HG03159 (cell line): ENCODE measurements at regions not wholly inside any gene's neighbourhood (a gene's known extent, or its start where the extent isn't known, plus 50 kb on each side); places are given as distances from the start of the nearest gene placed in this dataset.
"Not testable (repeated sequence)": the region's sequence is repeated elsewhere in the genome, so short reads cannot be mapped to it uniquely, and the experiment has no call there.

Experiments used
- ATAC-seq: cut with Tn5 transposase; IDR thresholded peaks from one replicate; pipeline ENCODE4 v1.9.1; 2021; ENCODE audit warnings: mild to moderate bottlenecking, moderate library complexity; ENCODE audit not compliant: unreplicated experiment

DNA sequence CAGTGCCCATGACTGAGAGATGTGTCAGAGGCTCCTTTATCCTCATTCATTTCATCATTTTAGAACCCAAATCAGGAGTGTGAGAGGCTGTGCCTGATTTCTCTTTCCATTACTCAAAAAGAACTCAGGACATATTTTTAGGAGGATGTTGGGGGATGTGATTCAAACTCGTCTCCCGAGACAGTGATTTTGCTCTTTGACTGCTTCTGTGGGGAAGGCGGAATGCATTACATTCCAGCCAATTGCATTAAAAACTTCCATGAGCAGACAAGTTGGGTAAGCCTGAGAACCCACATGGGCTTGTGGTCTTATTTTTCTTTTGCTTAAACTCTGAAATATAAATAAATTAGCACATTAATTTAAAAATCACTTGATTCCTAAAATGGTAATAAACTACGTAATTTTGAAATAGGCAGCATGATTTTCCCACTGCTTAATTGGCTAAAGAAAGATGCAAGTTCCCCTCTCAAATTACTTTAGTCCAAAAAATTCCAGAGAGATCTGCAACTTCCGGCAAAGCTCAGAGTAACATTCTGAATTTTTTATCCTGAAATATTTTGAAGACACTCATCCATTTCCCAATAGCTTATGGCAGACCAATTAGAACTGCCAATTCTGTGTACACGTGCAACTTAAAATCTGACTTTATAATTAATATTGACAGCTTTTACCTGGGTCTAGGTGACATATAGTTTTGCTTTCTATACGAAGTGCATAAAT lies 185.6 kb downstream of the C7orf25 start:
- ATAC-seq, result no peak

DNA sequence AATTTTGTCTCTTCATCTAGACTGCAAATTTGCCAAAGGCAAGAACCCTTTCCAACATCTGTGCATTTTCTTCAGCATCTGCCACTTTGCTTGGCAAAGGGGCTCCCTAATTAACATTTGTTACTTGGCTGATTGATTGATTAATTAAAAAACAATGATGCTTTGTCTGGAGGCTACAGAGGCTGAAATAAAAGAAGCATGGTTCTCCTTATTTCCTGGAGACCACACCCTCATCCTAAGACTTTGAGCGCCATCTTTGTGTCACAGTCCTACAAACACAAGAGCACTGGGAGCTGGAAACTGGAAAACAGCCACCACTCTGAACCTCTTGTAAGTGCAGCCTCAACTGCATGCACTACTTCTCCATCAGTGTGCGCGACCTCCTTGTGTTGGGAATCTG lies 189.2 kb downstream of the C7orf25 start:
- no peak for ATAC-seq

DNA sequence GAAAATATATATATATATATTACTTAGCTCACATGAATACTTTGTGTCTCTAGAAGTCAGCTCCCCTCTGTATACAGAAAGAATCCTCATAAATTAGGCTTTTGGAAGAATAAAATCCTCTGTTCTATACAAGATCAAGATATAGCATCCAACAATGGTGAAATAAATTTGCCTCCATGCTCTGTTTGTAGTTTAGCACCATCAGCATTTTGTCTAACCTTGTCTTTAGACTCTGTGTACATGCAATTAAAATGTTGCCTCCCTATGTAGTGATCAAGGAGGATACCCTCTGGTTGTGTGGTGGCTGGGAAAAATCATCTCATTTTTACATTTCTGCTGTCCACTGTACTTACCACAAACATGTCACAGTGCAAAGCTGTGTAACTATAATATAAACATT lies 189.7 kb downstream of the C7orf25 start:
- ATAC-seq, result no peak

DNA sequence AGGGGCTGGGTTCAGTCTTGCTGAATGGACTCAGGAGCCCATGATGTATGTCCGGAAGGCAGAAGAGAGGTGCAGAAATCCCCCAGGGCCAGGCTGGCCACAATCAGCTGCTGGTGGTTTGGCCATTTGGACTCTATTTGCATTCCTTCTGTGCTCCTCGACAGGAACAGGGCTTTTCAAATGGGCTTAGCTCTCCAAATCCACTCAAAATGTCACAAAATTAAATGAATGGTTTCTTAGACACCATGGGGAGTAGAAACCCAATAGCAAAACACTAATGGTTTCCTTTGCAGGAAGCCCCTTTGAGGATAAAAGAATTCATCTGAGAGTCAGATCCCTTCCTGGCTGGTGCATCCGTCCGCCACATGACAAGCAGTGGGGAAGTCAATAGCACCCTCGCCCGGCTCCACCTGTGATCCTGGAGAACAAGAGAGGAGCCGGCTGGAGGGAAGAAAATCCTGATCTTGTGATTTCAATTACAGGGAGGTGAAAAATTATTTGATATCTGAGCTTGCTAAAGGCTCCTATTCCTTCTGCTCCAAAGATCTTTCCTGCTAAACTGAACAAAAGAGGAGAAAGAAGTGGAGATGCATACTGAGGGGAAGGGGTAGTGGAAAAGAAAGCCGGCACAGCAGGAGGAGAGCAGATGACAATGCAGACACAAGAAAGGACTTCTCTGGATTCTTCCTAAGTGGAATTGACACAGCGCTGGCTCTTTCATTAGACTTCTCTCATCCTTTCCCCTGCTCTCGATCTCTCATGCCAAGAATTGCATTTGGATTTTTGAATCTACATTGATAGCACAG lies 190.7 kb downstream of the C7orf25 start:
- ATAC-seq, result no peak

DNA sequence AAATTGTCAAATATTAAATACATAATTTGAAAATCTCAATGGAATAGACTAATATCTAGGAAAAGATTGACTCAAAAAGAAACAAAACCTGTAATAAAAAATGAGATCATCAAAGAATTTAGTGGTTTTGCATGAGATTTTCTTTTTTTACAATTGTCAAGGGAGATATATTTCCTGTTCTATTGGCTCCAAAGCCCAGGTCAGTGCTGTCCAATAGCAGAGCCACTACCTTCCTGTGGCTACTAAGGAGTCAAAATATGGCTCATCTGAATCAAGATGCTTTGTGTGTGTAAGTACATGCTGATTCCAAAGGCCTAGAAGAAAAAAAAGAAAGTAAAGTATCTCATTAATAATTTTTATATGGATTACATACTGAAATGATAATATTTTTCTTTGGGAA lies 191.9 kb downstream of the C7orf25 start:
- no peak for ATAC-seq

DNA sequence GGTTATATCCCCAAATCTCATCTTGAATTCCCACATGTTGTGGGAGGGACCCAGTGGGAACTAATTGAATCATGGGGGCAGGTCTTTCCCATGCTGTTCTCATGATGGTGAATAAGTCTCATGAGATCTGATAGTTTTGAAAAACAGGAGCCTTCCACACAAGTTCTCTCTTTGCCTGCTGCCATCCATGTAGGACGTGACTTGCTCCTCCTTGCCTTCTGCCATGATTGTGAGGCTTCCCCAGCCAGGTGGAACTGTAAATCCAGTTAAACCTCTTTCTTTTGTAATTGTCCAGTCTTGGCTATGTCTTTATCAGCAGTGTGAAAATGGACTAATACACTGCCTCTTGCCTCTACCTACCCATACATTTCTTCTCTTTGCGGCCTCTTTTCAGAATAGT lies 193.4 kb downstream of the C7orf25 start:
- not testable (repeated sequence) for ATAC-seq

DNA sequence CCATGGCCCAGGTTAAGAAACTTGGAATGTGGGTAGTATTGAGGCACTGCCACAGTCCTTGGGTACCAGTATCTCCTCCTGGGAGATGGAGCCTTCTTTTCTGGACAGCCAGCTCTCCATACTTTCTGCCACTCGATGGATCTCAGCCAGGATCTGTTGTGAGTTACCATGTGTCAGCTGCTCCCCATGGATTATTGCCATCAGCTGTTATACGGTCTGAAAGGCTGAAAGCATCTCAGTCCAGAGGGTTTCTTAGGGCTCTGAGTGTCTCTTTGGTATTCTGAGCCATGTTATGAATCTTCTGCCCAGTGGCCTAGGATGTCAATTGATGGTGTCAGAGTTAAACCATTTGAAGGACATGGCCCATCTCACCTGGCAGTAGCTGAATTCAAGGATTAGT lies 197.5 kb downstream of the C7orf25 start:
- ATAC-seq, result no peak

DNA sequence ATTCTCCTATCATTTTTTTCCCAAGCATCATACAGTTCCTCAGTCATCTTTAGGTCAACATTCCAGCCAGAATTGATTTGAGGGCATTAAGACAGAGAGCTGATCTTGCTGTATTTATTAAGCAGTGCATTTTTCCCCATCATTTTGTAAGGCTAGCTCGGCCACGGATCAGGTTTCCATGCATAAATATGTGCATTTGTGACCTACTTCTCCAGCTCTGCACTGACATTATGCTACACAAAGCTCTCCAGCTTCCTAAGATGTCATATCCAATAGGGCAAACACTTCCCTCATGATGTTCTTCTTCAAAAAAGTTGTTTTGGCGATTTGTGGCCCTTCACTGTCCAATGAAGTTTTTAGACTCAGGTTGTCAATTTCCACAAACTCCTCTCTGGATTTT lies 202.6 kb downstream of the C7orf25 start:
- ATAC-seq, result no peak

DNA sequence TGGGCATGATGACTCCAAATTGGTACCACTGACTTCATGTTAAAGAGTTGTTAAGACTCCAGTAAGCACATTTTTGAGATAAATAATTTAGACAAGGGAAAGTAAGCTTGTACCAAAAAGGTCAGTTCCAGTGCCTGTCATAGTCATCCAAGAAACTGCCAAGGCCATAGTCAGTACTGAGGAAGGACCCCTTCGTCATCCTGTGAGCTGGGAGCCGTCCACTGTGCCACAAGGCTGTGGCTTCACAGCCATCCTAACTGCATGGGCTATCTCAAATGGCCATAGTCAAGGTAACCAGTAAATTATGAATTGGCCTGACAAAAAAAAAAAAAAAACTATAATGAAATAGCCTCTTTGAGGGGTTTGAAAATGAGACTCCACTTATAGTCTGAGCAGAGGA lies 207.2 kb downstream of the C7orf25 start:
- ATAC-seq, result no peak

DNA sequence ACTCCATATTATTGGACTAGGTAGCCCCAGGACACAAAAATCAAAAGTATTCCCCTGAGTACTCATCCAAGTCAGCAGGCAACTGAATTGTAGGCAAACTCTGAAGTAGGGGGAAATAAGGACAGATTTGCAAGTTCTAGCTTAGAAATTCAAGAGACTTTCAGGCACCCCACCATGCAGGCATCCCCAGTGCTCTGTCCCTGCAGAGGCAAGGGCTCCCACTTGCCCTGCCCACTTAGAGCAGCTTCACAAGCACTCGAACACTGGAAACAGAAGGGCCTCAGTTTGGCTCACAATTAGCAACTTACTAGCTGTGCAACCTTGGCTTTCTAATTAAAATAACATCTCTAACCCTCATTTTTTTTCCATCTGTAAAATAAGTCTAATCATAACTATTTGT lies 209.2 kb downstream of the C7orf25 start:
- no peak for ATAC-seq

DNA sequence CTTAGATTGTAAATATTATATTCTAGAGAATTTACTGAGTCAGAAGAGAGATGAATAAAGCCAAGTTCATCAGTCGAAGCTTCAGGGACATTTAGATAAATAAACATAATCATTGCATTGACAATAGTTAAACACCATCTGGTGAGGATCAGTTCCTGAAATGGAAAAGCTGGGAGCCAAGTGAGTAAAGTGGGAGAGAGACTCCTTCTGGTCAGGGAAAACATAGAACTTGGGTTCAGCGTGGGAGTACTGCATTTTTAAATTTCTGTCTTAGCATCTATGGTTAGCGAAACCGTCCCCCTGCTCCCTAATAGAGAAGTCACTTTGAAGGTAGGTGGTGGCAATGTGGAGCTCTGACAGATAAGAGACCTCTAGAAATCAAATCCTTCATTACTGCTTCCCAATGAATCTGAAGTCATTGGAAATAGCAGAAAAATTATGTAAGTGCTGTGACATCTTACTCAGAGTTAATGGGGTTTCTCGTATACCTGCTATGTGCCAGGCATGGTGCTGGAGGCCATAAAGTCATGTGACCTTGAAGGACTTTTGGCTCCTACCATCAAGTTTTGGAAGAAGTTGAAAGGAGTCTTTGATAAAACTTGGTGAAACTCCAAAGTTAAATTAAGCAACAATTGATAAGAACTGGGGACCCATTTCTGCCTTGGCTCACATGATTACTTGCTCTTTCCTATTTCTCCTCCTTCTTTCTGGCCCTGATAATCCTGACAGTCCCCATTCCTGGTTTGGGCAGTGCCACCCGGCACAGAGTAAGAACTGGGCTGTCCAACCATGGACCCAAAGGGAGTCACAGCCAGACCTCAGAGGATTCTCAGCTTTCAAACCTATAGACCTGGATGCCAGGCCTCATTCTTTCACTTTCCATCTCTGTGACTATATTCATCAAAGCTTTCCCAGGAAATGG lies 211.2 kb downstream of the C7orf25 start:
- no peak for ATAC-seq

DNA sequence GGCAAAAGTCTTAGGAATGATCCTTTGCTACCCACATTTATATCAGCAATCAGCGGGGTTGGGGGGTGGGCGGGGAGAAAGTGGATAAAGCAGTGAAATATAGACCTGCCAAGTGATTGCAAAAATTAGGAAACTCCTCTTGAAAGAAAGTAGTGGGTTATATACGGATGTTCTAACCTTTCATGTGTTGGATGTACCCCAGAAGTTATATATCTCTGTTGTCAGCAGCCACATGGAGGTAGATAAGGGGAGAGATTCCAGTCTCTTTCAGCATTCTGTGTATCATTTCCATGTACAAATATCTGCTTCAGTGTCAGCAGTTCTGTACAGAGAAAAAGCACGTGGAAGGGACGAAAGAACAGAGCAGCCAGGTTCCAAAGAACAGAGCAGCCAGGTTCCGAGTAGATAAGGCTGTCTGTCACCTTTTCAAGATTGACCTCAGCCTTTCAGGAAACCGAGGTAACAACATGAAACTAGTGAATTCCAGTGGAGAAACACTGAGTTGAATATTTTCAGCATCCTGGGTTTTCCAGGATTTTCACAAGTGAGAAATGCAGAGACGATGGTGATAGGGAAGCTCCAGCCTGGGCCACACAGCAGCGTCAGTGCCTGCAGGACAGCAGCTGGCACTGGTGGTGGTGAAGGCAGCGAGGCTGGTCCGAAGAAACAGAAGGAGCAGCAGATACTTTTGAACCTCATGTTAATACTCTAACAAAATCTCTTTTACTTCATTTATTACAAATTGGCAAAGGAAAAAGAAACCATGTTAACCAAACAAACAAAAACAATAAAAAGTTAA lies 212.3 kb downstream of the C7orf25 start:
- no peak for ATAC-seq

DNA sequence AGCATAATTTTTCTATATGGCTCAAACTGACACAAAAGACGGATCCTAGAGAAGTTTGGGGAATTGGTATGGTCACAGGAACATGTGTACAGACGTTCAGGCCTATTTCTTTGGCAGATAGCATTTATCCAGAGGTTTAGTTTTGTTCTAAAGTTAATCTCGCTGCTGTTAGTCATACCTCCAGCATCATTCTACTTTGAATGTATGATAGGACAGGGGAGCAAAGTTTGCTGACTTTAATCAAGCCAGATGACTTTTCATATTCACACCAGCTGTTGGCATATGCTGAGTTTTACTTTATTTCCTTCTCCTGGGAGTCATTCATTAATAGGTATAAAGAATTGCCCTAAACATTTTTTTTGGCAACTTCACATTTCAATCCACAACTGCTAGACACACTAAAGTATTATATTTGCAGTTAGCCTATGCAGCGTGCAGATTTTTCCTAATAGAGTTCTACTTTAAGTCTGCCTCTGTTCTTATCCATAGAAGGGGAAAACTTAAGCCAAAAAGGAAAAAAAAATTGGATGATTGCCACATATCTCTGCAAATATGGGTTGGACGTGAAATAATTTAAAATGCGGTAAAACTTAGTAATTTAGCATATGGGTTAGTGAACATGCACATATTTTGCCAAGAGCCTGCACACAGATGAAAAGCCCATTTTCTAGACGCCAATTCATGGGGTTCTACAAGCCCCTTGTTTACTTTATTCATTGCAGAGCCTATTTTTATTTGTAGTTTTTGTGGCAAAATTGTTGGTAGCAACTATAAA lies 213.1 kb downstream of the C7orf25 start:
- no peak for ATAC-seq

DNA sequence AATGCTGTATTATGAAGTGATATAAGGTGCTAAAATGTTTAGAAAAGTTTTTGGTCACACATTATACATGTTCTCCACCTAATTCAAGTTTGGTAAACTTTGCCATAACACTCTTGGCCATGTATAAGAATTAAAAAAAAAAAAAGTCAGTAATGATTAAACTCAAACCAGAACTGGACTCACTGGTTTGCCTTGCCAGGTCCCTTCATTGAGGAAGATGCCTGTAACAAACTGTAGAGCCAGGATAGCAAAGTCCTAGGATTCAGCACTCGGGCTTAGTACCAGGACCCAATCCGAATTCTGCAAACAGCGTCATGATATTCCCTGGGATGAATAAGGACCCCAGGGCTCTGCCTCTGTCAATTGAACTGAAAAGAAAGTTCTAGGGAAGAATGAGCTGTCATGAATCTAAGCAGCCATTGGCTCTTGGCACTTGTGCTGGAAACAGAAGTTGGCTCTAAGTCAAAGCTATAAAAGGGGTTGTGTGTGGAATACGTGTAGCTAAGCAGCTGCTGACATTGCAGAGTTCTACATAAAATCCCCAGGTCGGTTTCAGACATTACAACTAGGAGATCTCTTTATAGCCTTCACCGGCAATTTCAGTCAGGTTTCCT lies 216.9 kb downstream of the C7orf25 start:
- ATAC-seq, result no peak

DNA sequence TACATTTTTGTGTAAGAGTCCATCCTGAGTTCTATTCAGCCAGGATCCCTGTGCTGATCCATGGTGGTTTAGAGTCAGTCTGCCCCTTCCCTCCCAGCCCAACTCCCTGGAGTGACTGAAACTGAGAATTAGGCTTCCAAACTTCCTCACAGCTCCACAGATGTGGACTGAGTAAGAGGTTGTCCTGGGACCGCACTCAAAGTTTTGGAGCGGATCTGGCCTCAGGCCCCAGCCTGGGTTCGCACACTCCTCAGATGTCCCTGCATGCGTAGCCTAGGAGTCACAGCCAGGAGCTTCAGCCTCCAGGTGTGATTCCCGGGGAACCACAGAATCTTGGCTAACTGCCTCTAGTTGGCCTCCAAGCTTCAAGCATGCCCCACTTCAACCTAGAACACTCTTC lies 218.1 kb downstream of the C7orf25 start:
- ATAC-seq, result no peak

DNA sequence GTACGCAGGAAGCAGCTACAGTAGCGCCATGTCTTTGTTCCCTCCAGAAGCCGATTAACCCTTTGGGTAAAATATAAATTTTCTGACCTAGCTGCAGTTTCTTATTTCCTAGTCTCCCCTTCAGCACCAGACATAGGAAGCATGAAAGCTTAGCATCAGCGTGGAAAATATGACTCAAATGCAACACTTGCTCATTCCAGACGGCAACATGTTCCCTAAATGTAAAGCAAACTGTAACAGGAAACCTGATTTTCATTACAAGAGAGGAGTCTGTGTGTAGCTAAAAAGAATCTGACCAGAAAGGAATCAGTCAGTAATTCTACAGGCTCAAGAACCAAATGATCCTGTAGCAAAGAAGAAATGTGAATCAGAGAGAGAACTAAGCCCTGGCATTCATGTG lies 219.2 kb downstream of the C7orf25 start:
- no peak for ATAC-seq

DNA sequence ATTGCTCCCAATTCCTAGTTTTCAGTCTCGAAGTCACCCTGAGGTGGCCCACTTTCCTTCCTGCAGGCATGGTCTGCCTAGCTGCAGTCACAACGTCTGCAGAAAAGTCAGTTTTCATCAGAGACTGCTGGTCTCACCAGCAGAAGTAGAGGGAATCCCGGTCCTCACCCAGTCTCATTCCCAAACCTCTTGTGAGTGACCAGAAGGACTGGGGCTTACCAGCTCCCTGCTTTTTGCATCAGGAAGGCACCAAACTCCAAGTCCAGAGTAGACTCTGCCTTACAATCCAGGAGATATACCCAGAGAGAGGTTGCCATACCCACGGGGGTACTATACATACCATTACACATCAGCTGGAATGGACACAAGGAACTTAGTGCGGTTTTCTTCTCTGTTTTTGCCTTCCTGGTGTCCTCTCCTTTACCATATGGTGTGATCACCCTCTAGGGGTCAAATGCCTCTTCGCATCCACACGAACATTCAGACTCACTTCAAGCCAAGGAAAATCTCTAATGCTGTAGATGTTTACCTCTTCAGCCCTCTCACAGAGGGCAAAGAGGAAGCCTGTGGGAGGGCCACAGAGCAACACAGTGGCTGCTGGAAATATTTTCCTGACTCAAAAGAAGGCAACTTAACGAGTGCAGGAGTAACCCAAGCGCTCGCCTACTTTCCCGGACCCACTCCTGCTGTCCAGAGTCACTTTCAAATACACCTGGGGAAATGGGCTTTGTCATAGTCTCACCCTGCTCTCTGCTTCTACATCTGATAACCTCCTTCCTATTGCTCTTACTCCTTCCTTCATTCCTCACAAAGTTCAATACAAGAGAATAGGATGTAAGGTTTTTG lies 220.9 kb downstream of the C7orf25 start:
- peak; percentile 49 for ATAC-seq

DNA sequence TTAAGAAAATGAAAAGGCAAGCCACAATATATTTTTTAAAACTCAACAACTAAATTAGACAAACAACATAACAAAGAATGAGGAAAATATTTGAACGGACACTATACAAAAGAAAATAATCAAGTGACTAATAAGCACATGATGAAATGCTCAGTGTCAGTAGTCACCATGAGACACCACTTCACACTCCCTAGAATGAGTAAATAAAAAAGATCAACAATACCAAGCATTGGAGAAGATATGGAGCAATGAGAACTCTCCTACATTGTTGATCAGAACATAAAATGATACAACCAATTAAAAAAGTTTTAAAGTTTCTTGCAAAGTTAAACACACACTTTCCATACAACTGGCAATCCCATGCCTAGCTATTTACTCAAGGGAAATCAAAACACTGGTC lies 222.2 kb downstream of the C7orf25 start:
- no peak for ATAC-seq

DNA sequence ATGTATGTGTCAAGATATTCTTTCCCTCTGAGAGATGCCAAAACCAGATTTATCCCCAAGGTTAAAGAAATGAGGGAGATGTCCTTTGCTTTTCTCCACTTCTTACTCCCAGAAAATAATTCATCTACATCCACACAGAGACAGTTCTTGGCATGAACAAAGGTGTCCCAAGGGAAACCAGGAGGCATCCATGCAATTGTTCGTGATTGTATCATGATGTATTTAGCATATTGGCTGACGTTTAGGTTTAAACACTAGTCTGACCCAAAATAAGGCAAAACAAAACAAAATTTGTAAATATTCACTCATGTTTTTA lies 223.9 kb downstream of the C7orf25 start:
- ATAC-seq, result no peak
